ENCODE measurements at regions not wholly inside any gene's neighbourhood (a gene's known extent, or its start where the extent isn't known, plus 50 kb on each side); places are given as distances from the start of the nearest gene placed in this dataset.

DNA sequence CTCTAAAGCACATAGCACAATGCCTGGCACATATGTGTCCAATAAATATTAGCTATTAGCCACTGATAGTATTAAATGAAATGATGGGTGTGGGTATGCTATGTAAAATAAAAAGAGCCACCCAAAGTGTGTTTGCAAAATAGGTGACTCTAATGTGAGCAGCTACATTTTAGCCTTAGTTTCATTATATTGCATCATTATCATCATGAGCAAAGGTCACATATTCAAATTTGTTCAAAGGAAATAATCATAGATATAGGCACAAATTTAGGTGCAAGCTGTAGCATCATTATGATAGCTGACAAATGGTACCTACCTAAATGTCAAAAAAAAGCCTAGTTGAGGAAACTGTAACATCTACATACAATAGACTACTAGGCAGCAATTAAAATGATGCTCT lies 373.9 kb upstream of the FGF13 start:
- TF ChIP-seq ARNT (IDR thresholded peaks at IDR 0.05) = no peak
- no peak for TF ChIP-seq FOXK2 (IDR thresholded peaks at IDR 0.05)
- TF ChIP-seq, protein P1, sequence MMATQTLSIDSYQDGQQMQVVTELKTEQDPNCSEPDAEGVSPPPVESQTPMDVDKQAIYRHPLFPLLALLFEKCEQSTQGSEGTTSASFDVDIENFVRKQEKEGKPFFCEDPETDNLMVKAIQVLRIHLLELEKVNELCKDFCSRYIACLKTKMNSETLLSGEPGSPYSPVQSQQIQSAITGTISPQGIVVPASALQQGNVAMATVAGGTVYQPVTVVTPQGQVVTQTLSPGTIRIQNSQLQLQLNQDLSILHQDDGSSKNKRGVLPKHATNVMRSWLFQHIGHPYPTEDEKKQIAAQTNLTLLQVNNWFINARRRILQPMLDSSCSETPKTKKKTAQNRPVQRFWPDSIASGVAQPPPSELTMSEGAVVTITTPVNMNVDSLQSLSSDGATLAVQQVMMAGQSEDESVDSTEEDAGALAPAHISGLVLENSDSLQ (IDR thresholded peaks at IDR 0.05) = no peak
- TF ChIP-seq FOXM1 (IDR thresholded peaks at IDR 0.05; ENCODE audit: borderline replicate concordance) = no peak
- no peak for TF ChIP-seq TARDBP (IDR thresholded peaks at IDR 0.05)
- no peak for TF ChIP-seq HDGF (IDR thresholded peaks at IDR 0.05; ENCODE audit: borderline replicate concordance)
- no peak for TF ChIP-seq SP1 (IDR thresholded peaks at IDR 0.05)
